ENCODE measurements at regions not wholly inside any gene's neighbourhood (a gene's known extent, or its start where the extent isn't known, plus 50 kb on each side); places are given as distances from the start of the nearest gene placed in this dataset.

- DNase-seq (ENCODE audit: extremely low read depth in 1 of 2, low read depth in 1 of 2), result no peak
Observed at GRCh38 chr19:31402529-31403316, 53.5 kb upstream of the TSHZ3 start.

- DNase-seq (ENCODE audit: extremely low read depth in 1 of 2, low read depth in 1 of 2), result no peak
Observed at GRCh38 chr19:31406106-31406505, 56.9 kb upstream of the TSHZ3 start.

GRCh38 chr19:31408460-31409124 is 59.4 kb upstream of the TSHZ3 start:
- DNase-seq (ENCODE audit: extremely low read depth in 1 of 2, low read depth in 1 of 2), result no peak

- no peak for DNase-seq (ENCODE audit: extremely low read depth in 1 of 2, low read depth in 1 of 2)
Observed at GRCh38 chr19:31413353-31413752, 64.1 kb upstream of the TSHZ3 start.

GRCh38 chr19:31415322-31415721 is 66.1 kb upstream of the TSHZ3 start:
- DNase-seq (ENCODE audit: extremely low read depth in 1 of 2, low read depth in 1 of 2), result no peak

- no peak for DNase-seq (ENCODE audit: extremely low read depth in 1 of 2, low read depth in 1 of 2)
Observed at GRCh38 chr19:31416548-31416947, 67.3 kb upstream of the TSHZ3 start.

- no peak for DNase-seq (ENCODE audit: extremely low read depth in 1 of 2, low read depth in 1 of 2)
Observed at GRCh38 chr19:31418055-31418454, 68.8 kb upstream of the TSHZ3 start.

- DNase-seq (ENCODE audit: extremely low read depth in 1 of 2, low read depth in 1 of 2), result no peak
Observed at GRCh38 chr19:31418692-31419430, 69.6 kb upstream of the TSHZ3 start.

- DNase-seq (ENCODE audit: extremely low read depth in 1 of 2, low read depth in 1 of 2), result no peak
Observed at GRCh38 chr19:31419871-31420445, 70.7 kb upstream of the TSHZ3 start.

GRCh38 chr19:31421082-31421481 is 71.8 kb upstream of the TSHZ3 start:
- DNase-seq (ENCODE audit: extremely low read depth in 1 of 2, low read depth in 1 of 2), result no peak

- DNase-seq (ENCODE audit: extremely low read depth in 1 of 2, low read depth in 1 of 2), result no peak
Observed at GRCh38 chr19:31421856-31422255, 72.6 kb upstream of the TSHZ3 start.

- DNase-seq (ENCODE audit: extremely low read depth in 1 of 2, low read depth in 1 of 2), result no peak
Observed at GRCh38 chr19:31423896-31424295, 74.7 kb upstream of the TSHZ3 start.

GRCh38 chr19:31424861-31425620 is 75.8 kb upstream of the TSHZ3 start:
- DNase-seq (ENCODE audit: extremely low read depth in 1 of 2, low read depth in 1 of 2), result no peak

- no peak for DNase-seq (ENCODE audit: extremely low read depth in 1 of 2, low read depth in 1 of 2)
Observed at GRCh38 chr19:31427857-31428256, 78.6 kb upstream of the TSHZ3 start.

GRCh38 chr19:31430381-31430780 is 81.1 kb upstream of the TSHZ3 start:
- DNase-seq (ENCODE audit: extremely low read depth in 1 of 2, low read depth in 1 of 2), result no peak

- no peak for DNase-seq (ENCODE audit: extremely low read depth in 1 of 2, low read depth in 1 of 2)
Observed at GRCh38 chr19:31432201-31432810, 83.1 kb upstream of the TSHZ3 start.

GRCh38 chr19:31436121-31436776 is 87.0 kb upstream of the TSHZ3 start:
- no peak for DNase-seq (ENCODE audit: extremely low read depth in 1 of 2, low read depth in 1 of 2)

GRCh38 chr19:31438401-31439269 is 89.4 kb upstream of the TSHZ3 start:
- DNase-seq (ENCODE audit: extremely low read depth in 1 of 2, low read depth in 1 of 2), result no peak

- DNase-seq (ENCODE audit: extremely low read depth in 1 of 2, low read depth in 1 of 2), result no peak
Observed at GRCh38 chr19:31439270-31439573, 90.0 kb upstream of the TSHZ3 start.

Measured in activated CD8-positive, alpha-beta memory T cell treated with anti-CD3 and anti-CD28 coated beads for 1 hour (primary cell).